Esophagus mucosa (tissue), 1 donor: ENCODE measurements at regions not wholly inside any gene's neighbourhood (a gene's known extent, or its start where the extent isn't known, plus 50 kb on each side); places are given as distances from the start of the nearest gene placed in this dataset.

Experiments
- ATAC-seq: fragments of 200-7000 bp; cut with Tn5 transposase; one replicate; pipeline ENCODE4 v1.9.1; 2020
- donor health status: DM: yes; HTN: yes; CAD: no.

- ATAC-seq, result no peak
Observed at GRCh38 chr5:130321931-130322330, 417.7 kb downstream of the CHSY3 start.

DNA sequence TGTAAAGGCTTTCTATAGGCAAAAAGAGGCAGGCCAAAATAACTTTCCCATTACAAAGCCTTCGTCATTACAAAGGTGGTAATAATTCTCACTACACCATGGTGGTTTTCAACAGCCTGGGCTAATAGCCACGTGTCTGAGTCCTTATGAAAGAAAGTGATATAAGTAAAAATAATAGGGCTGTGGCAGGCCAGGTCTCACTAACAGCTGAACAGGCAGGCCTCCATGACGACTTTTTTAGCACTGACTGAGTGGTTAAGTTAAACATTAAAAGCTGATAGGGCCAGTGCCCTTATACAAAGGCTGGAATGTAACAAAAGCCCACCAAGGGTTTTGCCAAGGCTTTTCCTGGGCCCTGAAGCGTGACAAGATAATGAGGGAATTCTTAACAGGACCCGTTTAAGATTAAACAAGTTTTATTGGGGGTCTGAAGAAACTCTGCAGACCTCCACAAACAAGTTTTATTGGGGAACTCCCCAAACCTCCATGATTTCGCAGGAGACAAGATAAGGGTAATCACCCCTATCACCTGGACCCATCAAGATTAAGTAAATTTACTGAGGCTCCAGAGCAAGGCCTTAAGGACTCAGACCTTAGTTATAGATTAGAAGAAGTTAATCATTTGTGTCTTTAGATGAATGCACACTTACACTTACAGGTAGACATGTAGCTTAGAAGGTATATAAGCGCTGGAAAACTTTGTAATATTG lies 412.9 kb downstream of the CHSY3 start:
- ATAC-seq, result no peak

- ATAC-seq, result no peak
Observed at GRCh38 chr5:130295235-130295634, 391.0 kb downstream of the CHSY3 start.

DNA sequence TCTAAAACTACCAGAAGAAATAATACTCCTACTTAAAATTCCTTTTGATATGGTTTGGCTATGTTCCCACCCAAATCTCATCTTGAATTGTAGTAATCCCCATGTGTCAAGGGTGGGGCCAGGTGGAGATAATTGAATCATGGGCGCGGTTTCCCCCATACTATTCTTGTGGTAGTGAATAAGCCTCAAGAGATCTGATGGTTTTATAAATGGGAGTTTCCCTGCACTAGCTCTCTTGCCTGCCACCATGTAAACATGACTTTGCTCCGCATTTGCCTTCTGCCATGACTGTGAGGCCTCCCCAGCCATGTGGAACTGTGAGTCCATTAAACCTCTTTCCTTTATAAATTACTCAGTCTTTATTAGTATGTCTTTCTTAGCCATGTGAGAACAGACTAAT lies 390.5 kb downstream of the CHSY3 start:
- peak; percentile 33 for ATAC-seq

- ATAC-seq, result no peak
Observed at GRCh38 chr5:130290219-130290618, 386.0 kb downstream of the CHSY3 start.

DNA sequence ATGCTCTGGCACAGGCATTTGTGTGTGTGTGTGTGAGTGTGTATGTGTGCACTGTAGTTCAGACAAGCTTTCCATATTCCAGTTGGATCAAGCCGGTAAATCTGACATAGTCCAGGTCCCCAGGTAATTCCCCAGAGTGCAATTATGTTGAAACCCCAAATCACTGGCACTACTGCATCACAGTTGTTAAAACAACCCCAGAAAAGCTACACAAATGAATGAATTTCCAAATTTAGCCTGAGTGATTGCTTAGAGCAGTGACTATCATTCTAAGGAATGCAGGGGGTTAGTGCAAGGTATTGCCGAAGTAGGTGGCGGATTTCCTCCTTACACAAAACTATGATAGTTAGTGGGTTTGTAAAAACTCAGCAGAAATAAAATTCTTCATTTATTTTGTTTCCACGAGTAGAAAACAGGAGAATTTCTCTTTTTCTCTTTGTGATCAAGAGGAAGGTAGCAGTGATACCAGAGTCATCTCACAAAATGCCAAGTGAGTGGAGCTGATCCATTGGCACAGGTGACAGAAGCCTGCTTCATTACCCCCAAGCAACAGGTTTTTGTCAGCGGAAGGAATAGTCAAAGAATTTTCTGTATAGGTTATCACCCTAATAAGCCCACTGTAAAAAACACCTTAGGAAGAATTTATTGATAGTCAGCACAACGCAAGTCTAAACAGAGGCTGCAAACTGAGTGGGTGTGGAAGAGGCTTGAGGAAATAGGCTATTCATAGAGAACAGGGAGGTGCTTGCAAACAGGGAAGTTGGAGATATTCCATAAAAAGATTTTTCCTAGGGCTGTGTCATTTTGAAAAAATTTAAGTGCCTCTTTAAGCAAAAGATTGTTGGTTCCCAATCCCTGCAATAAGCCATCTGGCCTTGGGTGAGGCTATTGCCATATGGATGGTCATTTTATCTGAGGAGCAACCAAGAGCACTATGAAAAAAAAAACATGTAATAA lies 385.1 kb downstream of the CHSY3 start:
- ATAC-seq, result peak; percentile 93

DNA sequence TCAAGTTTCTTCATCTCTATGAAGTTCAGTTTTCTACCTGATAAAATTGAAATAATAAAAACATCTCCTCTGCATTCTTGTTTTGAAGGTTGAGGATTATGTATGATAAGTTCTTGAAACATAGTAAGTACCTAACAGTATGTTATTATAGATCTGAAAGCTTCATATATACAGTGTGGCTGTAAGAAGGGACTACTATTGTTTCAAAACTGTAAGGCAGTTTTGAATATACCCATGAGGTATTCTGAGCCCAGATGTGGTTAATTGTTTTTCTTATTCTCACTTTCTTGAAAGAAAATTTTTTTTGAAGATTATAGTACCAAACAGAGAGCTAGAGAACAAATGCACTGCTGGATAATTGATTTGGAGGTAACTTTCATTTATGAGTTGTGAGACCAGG lies 383.2 kb downstream of the CHSY3 start:
- ATAC-seq, result no peak

DNA sequence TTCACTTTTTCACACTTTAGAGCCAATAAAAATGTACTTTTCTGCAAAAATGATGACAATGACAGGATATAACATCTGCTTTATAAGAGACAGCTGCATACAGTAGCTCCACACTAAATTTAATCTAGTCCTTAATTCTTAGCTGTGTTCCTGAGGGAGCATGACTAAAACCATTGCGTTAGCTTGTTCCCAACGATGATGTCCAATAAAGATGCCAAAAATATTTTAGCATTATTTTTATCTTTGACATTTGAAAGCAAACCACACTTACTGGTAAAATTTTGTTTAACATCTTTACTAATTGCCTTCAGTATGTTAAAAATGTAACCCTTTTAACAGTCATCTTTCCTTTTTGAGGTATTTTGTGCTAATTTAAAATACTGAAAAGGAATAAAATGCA lies 382.7 kb downstream of the CHSY3 start:
- no peak for ATAC-seq

GRCh38 chr5:130282049-130282448 lies 377.8 kb downstream of the CHSY3 start:
- no peak for ATAC-seq

- ATAC-seq, result no peak
Observed at GRCh38 chr5:130280528-130281217, 376.4 kb downstream of the CHSY3 start.

DNA sequence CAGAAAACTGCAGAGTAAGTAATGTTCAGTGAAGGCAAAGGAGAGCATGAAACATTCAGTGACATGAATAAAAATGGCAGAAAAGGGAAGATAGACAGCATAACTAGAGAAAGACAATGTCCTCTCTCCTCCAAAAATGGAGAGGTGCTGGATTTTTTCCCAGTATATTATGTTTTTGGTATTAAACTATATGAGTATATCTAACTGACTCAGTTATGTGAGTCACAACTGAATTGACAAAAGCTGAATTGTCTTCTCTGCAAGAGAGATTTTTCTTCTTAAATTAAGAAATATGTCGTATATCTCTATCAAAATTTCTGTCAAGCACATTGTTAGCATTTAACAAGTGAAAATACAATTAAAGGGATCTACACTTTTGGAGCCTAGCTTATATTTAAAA lies 375.1 kb downstream of the CHSY3 start:
- peak; percentile 10 for ATAC-seq

- no peak for ATAC-seq
Observed at GRCh38 chr5:130278136-130278535, 373.9 kb downstream of the CHSY3 start.

DNA sequence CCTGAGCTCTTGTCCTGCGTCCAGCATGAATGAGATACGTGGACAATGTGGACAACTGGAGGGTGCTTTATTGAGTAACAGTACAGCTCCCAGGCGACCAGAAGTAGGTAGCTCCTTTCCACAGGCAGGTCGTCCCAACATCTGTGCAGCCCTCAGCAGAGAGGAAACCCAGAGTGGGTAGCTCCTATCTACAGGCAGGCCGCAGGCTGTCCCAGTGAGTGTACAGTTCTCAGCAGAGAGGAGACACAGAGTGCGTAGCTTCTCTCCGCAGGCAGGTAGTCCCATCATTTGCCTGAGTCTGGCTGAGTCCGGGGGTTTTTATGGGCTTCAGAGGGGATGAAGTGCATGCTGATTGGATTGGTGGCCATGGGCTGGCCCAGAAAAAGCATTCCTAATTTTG lies 373.3 kb downstream of the CHSY3 start:
- ATAC-seq, result no peak

GRCh38 chr5:130277002-130277401 lies 372.7 kb downstream of the CHSY3 start:
- ATAC-seq, result no peak

- no peak for ATAC-seq
Observed at GRCh38 chr5:130272837-130273236, 368.6 kb downstream of the CHSY3 start.

- peak; percentile 77 for ATAC-seq
Observed at GRCh38 chr5:130270786-130271185, 366.5 kb downstream of the CHSY3 start.

- ATAC-seq, result no peak
Observed at GRCh38 chr5:130268489-130268888, 364.2 kb downstream of the CHSY3 start.

DNA sequence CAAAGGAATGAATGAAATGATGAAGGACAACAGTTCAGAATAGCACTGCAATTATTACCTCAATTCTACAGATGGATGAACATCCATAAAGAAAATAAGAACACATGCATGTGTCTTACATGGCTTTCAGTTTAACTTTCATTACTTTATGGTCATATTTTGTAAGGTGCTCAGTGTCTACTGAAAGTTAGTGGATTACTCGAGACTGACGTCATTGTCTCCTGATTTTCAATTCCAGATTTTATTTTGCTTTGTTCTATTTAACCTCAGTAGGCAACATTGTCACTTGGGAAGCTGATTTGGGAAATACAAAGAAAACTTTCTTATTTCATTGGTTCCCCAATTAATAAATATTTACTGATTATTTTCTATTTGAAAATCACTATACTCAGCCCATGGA lies 363.7 kb downstream of the CHSY3 start:
- ATAC-seq, result no peak

DNA sequence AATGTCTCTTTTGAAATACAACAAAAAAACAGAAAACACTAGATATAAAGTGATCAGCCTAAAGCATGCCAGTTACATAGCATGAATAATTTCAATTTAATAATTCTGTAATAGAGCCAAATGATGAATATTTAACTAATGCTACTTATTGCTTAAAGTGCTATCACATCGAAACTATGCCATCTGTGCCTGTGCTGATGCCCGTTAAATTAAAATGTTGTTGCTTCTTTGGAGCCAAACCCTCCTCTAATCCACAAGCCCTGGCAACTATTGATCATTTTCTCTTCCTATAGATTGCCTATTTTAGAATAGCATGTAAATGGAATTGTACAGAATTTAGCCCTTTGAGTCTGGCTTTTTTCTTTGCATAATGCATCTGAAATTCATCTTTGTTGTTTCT lies 356.2 kb downstream of the CHSY3 start:
- ATAC-seq, result no peak

DNA sequence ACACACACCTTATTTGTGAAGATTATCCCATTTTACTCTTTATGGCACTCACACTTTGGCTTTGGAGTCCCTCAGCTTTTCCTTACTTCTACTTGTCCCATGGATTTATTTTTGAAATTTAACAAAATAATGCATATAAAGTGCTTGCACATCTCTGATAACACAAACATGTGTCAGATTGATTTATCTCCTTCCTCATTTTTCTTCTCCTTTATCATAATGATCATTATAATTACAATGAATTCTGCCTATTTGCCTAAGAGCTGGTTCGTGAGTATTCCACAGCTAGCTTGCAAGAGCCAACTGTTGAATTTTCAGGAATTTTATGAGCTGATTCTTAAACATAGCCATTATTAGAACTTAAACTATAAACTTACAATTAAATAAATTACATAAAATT lies 347.7 kb downstream of the CHSY3 start:
- ATAC-seq, result no peak

DNA sequence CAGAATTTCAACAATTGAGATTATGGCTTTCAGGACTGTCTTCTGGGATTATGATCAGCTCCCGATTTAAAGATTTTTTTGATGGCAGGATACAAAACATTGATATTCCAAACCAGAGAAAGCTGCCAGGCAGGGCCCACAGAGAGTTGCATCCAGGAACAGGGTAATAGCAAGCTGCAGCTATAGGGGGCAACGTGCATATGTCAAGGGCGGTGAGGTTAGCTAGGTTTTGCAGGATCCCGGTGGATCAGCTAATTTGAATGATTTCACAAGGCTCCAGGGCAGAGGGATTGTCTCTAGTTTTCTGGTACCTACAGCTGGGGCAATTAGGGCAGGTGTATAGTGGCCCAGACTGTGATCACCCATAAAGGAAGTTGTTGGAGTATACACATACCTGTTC lies 339.4 kb downstream of the CHSY3 start:
- no peak for ATAC-seq

- no peak for ATAC-seq
Observed at GRCh38 chr5:130237721-130238120, 333.5 kb downstream of the CHSY3 start.
